HCT116 (cell line): ENCODE measurements at regions not wholly inside any gene's neighbourhood (a gene's known extent, or its start where the extent isn't known, plus 50 kb on each side); places are given as distances from the start of the nearest gene placed in this dataset.

Experiments
- ATAC-seq: fragments of 200-7000 bp; cut with Tn5 transposase; 2 replicates; pipeline ENCODE4 v1.9.1; 2020; ENCODE audit warnings: mild to moderate bottlenecking, moderate library complexity
- BruUV-seq: library from RNA; stranded (reverse); fragments of 400-500 nt; replicated peaks from 2 replicates; lab custom pipeline; 2021; lab: Mats Ljungman, UMichigan
- CTCF ChIA-PET: fragments of 300-600 bp; sonication (Branson Sonifier 250); formaldehyde crosslinking; loops from one replicate; lab custom pipeline; 2021; ENCODE audit warnings: antibody characterized with exemption; lab: Charles Lee
- POLR2A ChIA-PET: fragments of 300-600, 350-600 bp; sonication (Branson Sonifier 250); formaldehyde crosslinking; loops from one replicate; lab custom pipeline; 2021; ENCODE audit warnings: antibody characterized with exemption; lab: Charles Lee
- RAD21 ChIA-PET, 2 experiments: fragments of 300-600 bp; sonication (Branson Sonifier 250); formaldehyde crosslinking; loops; one replicate each; lab custom pipeline; 2023; ENCODE audit warnings: low total read pairs in 2 of 2; ENCODE audit not compliant: uncharacterized antibody in 2 of 2, unreplicated experiment in 2 of 2, low non-redundant PET in 1 of 2; lab: Charles Lee
- DNase-seq: peaks from one replicate; pipeline ENCODE4 v3.0.0-alpha.2; 2010; ENCODE audit warnings: low read depth, low spot score
- H2AFZ ChIP-seq: fragments of 200-600 bp; shearing (Covaris generic), sonication (generic); 2 replicates; pipeline ENCODE4 v1.6.1; 2017; ENCODE audit warnings: low read depth, mixed run types, mixed read lengths, antibody characterized with exemption, low read length; ENCODE audit not compliant: poor library complexity, severe bottlenecking
- H3K27ac ChIP-seq: 2 replicates; pipeline ENCODE4 v1.5.1; 2012; ENCODE audit warnings: low read depth, low read length
- H3K27me3 ChIP-seq: fragments of 200-600 bp; sonication (generic); 2 replicates; pipeline ENCODE4 v1.6.1; 2016; ENCODE audit warnings: mixed run types, low read length, mixed read lengths; ENCODE audit not compliant: insufficient read depth
- H3K36me3 ChIP-seq, 2 experiments: fragments of 200-500 bp in 1 of 2; fragments of 200-600 bp in 1 of 2; sonication (Bioruptor generic) in 1 of 2; sonication (generic) in 1 of 2; 2 replicates each; pipeline versions ENCODE4 v1.5.1 to v1.6.1; 2014 to 2016; ENCODE audit warnings: low read length in 2 of 2, inconsistent platforms in 1 of 2, mixed read lengths in 1 of 2, mixed run types in 1 of 2; ENCODE audit not compliant: insufficient read depth in 2 of 2, control insufficient read depth in 1 of 2
- H3K4me1 ChIP-seq, 2 experiments: fragments of 200-600 bp in 1 of 2; sonication (generic) in 1 of 2; 2 replicates each; pipeline versions ENCODE4 v1.5.1 to v1.6.1; 2012 to 2017; ENCODE audit warnings: low read length in 2 of 2, inconsistent platforms in 1 of 2, mild to moderate bottlenecking in 1 of 2, mixed read lengths in 1 of 2, mixed run types in 1 of 2, moderate library complexity in 1 of 2; ENCODE audit not compliant: insufficient read depth in 2 of 2, control insufficient read depth in 1 of 2
- H3K4me2 ChIP-seq: fragments of 200-600 bp; sonication (generic); 2 replicates; pipeline ENCODE4 v1.6.1; 2017; ENCODE audit warnings: mixed run types, low read length, mixed read lengths
- H3K4me3 ChIP-seq, 2 experiments: fragments of 200-600 bp in 1 of 2; sonication (generic) in 1 of 2; replicated peaks in 1 of 2; 2 replicates each; pipeline ENCODE4 v1.5.1; 2011 to 2016; ENCODE audit warnings: low read length in 2 of 2, control low read depth in 1 of 2, low read depth in 1 of 2, mild to moderate bottlenecking in 1 of 2, mixed read lengths in 1 of 2, mixed run types in 1 of 2
- H3K79me2 ChIP-seq: fragments of 200-600 bp; sonication (generic); 2 replicates; pipeline ENCODE4 v1.6.1; 2017; ENCODE audit warnings: mild to moderate bottlenecking, mixed run types, low read length, moderate library complexity, mixed read lengths; ENCODE audit not compliant: insufficient read depth
- H3K9ac ChIP-seq: fragments of 200-600 bp; sonication (generic); 2 replicates; pipeline ENCODE4 v1.6.1; 2016; ENCODE audit warnings: low read length, mixed read lengths
- H3K9me2 ChIP-seq: fragments of 200-600 bp; sonication (generic), shearing (Covaris generic); 2 replicates; pipeline ENCODE4 v1.6.1; 2017; ENCODE audit warnings: mixed run types, mild to moderate bottlenecking, moderate library complexity; ENCODE audit not compliant: insufficient read depth
- H3K9me3 ChIP-seq, 2 experiments: fragments of 200-500 bp in 1 of 2; fragments of 200-600 bp in 1 of 2; sonication (Bioruptor generic) in 1 of 2; sonication (generic) in 1 of 2; 2 replicates each; pipeline ENCODE4 v1.6.1; 2014 to 2017; ENCODE audit warnings: low read length in 2 of 2, mixed read lengths in 2 of 2, inconsistent platforms in 1 of 2, low read depth in 1 of 2, mild to moderate bottlenecking in 1 of 2, mixed run types in 1 of 2, moderate library complexity in 1 of 2; ENCODE audit not compliant: control insufficient read depth in 1 of 2, insufficient read depth in 1 of 2
- H4K20me1 ChIP-seq: fragments of 200-600 bp; sonication (generic), shearing (Covaris generic); 2 replicates; pipeline ENCODE4 v1.6.1; 2017; ENCODE audit warnings: mixed run types, mild to moderate bottlenecking, moderate library complexity; ENCODE audit not compliant: insufficient read depth
- CEBPB ChIP-seq: IDR thresholded peaks from 2 replicates; pipeline ENCODE4 v1.6.1; 2012; ENCODE audit warnings: low read depth
- EGR1 ChIP-seq: IDR thresholded peaks from 2 replicates; pipeline ENCODE4 v1.6.1; 2012; ENCODE audit warnings: low read depth
- ELF1 ChIP-seq: IDR thresholded peaks from 2 replicates; pipeline ENCODE4 v1.6.1; 2012; ENCODE audit warnings: low read depth, borderline replicate concordance
- EZH2 ChIP-seq: fragments of 200-600 bp; sonication (generic); IDR thresholded peaks from 2 replicates; pipeline ENCODE4 v1.6.1; 2017; ENCODE audit warnings: antibody characterized with exemption, mixed run types
- FOSL1 ChIP-seq: IDR thresholded peaks from 2 replicates; pipeline ENCODE4 v1.6.1; 2012; ENCODE audit warnings: low read depth
- JUND ChIP-seq: IDR thresholded peaks from 2 replicates; pipeline ENCODE4 v1.6.1; 2012
- POLR2A ChIP-seq: IDR thresholded peaks from 2 replicates; pipeline ENCODE4 v1.7.0; 2011; ENCODE audit warnings: borderline replicate concordance; ENCODE audit not compliant: insufficient read depth, insufficient read length; ENCODE audit errors: extremely low read depth
- RAD21 ChIP-seq: IDR thresholded peaks from 2 replicates; pipeline ENCODE4 v1.6.1; 2012; ENCODE audit warnings: low read depth, mild to moderate bottlenecking
- REST ChIP-seq: IDR thresholded peaks from 2 replicates; pipeline ENCODE4 v1.6.1; 2012; ENCODE audit warnings: low read depth
- SIN3A ChIP-seq: IDR thresholded peaks from 2 replicates; pipeline ENCODE4 v1.6.1; 2012; ENCODE audit warnings: low read depth
- SP1 ChIP-seq: IDR thresholded peaks from 2 replicates; pipeline ENCODE4 v1.6.1; 2012; ENCODE audit warnings: low read depth
- TCF7L2 ChIP-seq: IDR thresholded peaks from 2 replicates; pipeline ENCODE4 v1.7.0; 2011; ENCODE audit warnings: borderline replicate concordance, inconsistent platforms; ENCODE audit not compliant: insufficient read depth, insufficient read length; ENCODE audit errors: extremely low read depth
- intact Hi-C: fragments of 100-400 bp; cut with micrococcal nuclease; formaldehyde crosslinking; loops from 2 replicates; pipeline ENCODE4 v1.10.0; 2022
- TF ChIP-seq, protein P1 (sequence below): IDR thresholded peaks from 2 replicates; pipeline ENCODE4 v1.6.1; 2011; ENCODE audit warnings: mild to moderate bottlenecking, low read length, moderate library complexity; ENCODE audit not compliant: insufficient replicate concordance; ENCODE audit errors: extremely low read depth
- TF ChIP-seq, protein P2 (sequence below), 3 experiments: fragments of 200-600 bp in 1 of 3; sonication (generic) in 1 of 3; IDR thresholded peaks in 2 of 3; conservative IDR thresholded peaks in 1 of 3; 2 replicates each; pipeline ENCODE4 v1.5.1; 2012 to 2017; ENCODE audit warnings: low read depth in 2 of 3, low read length in 2 of 3, antibody characterized with exemption in 1 of 3, borderline replicate concordance in 1 of 3, control low read depth in 1 of 3, mild to moderate bottlenecking in 1 of 3, mixed read lengths in 1 of 3, mixed run types in 1 of 3, moderate library complexity in 1 of 3; ENCODE audit not compliant: insufficient read depth in 1 of 3

GRCh38 chr1:25169168-25169567, 63.1 kb downstream of the SYF2 start:
- BruUV-seq: no TSS peak
- H3K9me2 ChIP-seq: no peaks in the 10 kb centered on the region
- no peaks in the 10 kb centered on the region for H4K20me1 ChIP-seq
- no peaks in the 10 kb centered on the region for H3K27me3 ChIP-seq
- DNase-seq: no peak
- H3K79me2 ChIP-seq: no peaks in the 10 kb centered on the region
- H3K9me3 ChIP-seq: no peaks in the 10 kb centered on the region
- H3K27ac ChIP-seq: peak overlapping the region; percentile 46; the same call in 1 of the 2 replicates
- RAD21 ChIA-PET: interaction anchor here in 1 of 2 experiments (1.0 kb wide), 1 partner anchor 21 kb away, joined by 4 read pairs; no protein-coding TSS in a partner anchor
- peak overlapping the region; percentile 75 for H3K4me2 ChIP-seq
- ATAC-seq: no peak
- no peak overlapping the region for H2AFZ ChIP-seq
- POLR2A ChIA-PET: no interaction called here
- intact Hi-C loops: no loop called here
- TF ChIP-seq TCF7L2: no peak
- TF ChIP-seq, protein P1, sequence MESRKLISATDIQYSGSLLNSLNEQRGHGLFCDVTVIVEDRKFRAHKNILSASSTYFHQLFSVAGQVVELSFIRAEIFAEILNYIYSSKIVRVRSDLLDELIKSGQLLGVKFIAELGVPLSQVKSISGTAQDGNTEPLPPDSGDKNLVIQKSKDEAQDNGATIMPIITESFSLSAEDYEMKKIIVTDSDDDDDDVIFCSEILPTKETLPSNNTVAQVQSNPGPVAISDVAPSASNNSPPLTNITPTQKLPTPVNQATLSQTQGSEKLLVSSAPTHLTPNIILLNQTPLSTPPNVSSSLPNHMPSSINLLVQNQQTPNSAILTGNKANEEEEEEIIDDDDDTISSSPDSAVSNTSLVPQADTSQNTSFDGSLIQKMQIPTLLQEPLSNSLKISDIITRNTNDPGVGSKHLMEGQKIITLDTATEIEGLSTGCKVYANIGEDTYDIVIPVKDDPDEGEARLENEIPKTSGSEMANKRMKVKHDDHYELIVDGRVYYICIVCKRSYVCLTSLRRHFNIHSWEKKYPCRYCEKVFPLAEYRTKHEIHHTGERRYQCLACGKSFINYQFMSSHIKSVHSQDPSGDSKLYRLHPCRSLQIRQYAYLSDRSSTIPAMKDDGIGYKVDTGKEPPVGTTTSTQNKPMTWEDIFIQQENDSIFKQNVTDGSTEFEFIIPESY: no peak
- no peak for TF ChIP-seq ELF1
- TF ChIP-seq, protein P2, sequence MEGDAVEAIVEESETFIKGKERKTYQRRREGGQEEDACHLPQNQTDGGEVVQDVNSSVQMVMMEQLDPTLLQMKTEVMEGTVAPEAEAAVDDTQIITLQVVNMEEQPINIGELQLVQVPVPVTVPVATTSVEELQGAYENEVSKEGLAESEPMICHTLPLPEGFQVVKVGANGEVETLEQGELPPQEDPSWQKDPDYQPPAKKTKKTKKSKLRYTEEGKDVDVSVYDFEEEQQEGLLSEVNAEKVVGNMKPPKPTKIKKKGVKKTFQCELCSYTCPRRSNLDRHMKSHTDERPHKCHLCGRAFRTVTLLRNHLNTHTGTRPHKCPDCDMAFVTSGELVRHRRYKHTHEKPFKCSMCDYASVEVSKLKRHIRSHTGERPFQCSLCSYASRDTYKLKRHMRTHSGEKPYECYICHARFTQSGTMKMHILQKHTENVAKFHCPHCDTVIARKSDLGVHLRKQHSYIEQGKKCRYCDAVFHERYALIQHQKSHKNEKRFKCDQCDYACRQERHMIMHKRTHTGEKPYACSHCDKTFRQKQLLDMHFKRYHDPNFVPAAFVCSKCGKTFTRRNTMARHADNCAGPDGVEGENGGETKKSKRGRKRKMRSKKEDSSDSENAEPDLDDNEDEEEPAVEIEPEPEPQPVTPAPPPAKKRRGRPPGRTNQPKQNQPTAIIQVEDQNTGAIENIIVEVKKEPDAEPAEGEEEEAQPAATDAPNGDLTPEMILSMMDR (IDR thresholded peaks at IDR 0.05 in 2 of 3, conservative IDR thresholded peaks at IDR 0.05 in 1 of 3; ENCODE audit: borderline replicate concordance in 1 of 3, insufficient read depth in 1 of 3, low read depth in 2 of 3, low read length in 2 of 3): no peak
- no peak for TF ChIP-seq JUND
- TF ChIP-seq CEBPB: no peak
- TF ChIP-seq SP1: no peak
- no peak for TF ChIP-seq EZH2
- no peak for TF ChIP-seq RAD21
- TF ChIP-seq EGR1: no peak
- TF ChIP-seq REST: no peak
- no peak for TF ChIP-seq FOSL1
- no peak for TF ChIP-seq POLR2A
- TF ChIP-seq SIN3A: no peak
- CTCF ChIA-PET: interaction anchor here (0.9 kb wide), 1 partner anchor 9 kb away, joined by 4 read pairs; no protein-coding TSS in a partner anchor
- H3K36me3 ChIP-seq: no peaks in the 10 kb centered on the region
- no peak overlapping the region for H3K4me3 ChIP-seq
- H3K9ac ChIP-seq: no peak overlapping the region
- H3K4me1 ChIP-seq: peaks cover 32 to 33% of the 10 kb centered on the region in 2 experiments
